GM13976 (cell line): ENCODE measurements at regions not wholly inside any gene's neighbourhood (a gene's known extent, or its start where the extent isn't known, plus 50 kb on each side); places are given as distances from the start of the nearest gene placed in this dataset.

Source experiments
- DNase-seq: peaks from one replicate; pipeline ENCODE4 v3.0.0; 2012; ENCODE audit warnings: low spot score
- CTCF ChIP-seq: IDR thresholded peaks from 2 replicates; pipeline ENCODE4 v1.5.1; 2012; ENCODE audit warnings: borderline replicate concordance, mild to moderate bottlenecking; ENCODE audit not compliant: insufficient read depth; ENCODE audit errors: extremely low read depth, missing control alignments, control extremely low read depth
- in situ Hi-C: fragments of 300-500 bp; cut with MboI; formaldehyde crosslinking; loops from one replicate; pipeline ENCODE4 v1.12.0; 2022; ENCODE audit warnings: low sequenced_read_pairs, mixed read lengths, inconsistent platforms; ENCODE audit not compliant: unreplicated experiment

GRCh38 chr9:89669361-89669842, 64.6 kb downstream of the GADD45G start:
- in situ Hi-C loops, result no loop called here
- DNase-seq, result no peak
- TF ChIP-seq CTCF, result no peak

GRCh38 chr9:89670114-89670513, 65.3 kb downstream of the GADD45G start:
- no peak for DNase-seq
- in situ Hi-C loops, result no loop called here
- no peak for TF ChIP-seq CTCF

- TF ChIP-seq CTCF, result no peak
- DNase-seq, result no peak
- in situ Hi-C loops, result no loop called here
These were observed 66.1 kb downstream of the GADD45G start for GRCh38 chr9:89670801-89671434.

GRCh38 chr9:89674667-89675057, 69.8 kb downstream of the GADD45G start:
- in situ Hi-C loops, result no loop called here
- TF ChIP-seq CTCF, result no peak
- no peak for DNase-seq

GRCh38 chr9:89675058-89675742, 70.4 kb downstream of the GADD45G start:
- no peak for DNase-seq
- no peak for TF ChIP-seq CTCF
- in situ Hi-C loops, result no loop called here

- no peak for TF ChIP-seq CTCF
- no peak for DNase-seq
- in situ Hi-C loops, result no loop called here
These were observed 71.5 kb downstream of the GADD45G start for GRCh38 chr9:89676281-89676680.
